ENCODE measurements at regions not wholly inside any gene's neighbourhood (a gene's known extent, or its start where the extent isn't known, plus 50 kb on each side); places are given as distances from the start of the nearest gene placed in this dataset.

DNA sequence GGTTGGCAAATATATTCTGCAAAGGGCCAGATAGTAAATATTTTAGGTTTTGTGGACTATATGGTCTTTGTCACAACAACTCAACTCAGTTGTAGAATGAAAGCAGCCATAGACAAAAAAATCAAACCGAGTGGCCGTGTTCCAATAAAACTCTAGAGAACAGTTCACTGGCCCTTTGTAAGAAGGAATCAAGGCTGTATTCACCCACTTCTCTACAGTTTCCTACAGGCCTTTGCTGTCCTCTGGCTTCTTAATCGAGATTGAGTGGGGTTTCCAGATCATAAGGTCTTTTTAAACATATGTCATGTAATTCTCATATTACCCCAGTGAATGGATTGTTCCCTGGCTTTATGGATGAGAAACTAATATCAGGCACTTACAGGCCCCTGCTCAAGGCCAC lies 448.9 kb upstream of the ETAA1 start:
- Mint-ChIP-seq H3K27ac (no peak overlapping the region), H3K27me3 (no peaks in the 10 kb centered on the region), H3K9me3 (peaks cover 3% of the 10 kb centered on the region), H3K4me3 (no peak overlapping the region), H3K4me1 (ENCODE audit: low read depth in 2 of 2) (no peaks in the 10 kb centered on the region), H3K36me3 (no peaks in the 10 kb centered on the region)
- no peak for ATAC-seq
- DNase-seq (ENCODE audit: low spot score): no peak

DNA sequence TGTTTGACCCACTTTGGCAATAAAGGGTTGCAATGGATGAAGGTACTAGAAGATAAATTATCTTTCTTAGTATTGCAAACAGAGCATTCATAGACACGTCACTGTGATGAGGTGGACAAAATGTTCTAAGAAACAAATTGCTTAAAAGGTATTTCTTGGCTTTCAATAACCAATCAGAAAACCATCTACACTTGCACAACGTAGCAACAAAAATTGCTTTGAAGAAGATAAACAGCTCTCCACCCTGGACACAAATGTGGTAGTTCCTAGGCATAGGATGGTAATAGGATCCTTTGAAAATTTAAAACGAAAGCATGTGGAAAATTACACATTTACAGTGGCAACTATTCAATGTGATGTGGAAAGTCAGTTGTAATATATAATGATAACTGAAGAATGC lies 439.9 kb upstream of the ETAA1 start:
- no peaks in the 10 kb centered on the region for H3K4me1 Mint-ChIP-seq (ENCODE audit: low read depth in 2 of 2)
- no peaks in the 10 kb centered on the region for H3K36me3 Mint-ChIP-seq
- H3K4me3 Mint-ChIP-seq: no peak overlapping the region
- no peak overlapping the region for H3K27ac Mint-ChIP-seq
- H3K27me3 Mint-ChIP-seq: peaks cover 0 to 5% of the 10 kb centered on the region in 2 donors
- ATAC-seq (no peak), DNase-seq (ENCODE audit: low spot score) (no peak)
- H3K9me3 Mint-ChIP-seq: no peaks in the 10 kb centered on the region

DNA sequence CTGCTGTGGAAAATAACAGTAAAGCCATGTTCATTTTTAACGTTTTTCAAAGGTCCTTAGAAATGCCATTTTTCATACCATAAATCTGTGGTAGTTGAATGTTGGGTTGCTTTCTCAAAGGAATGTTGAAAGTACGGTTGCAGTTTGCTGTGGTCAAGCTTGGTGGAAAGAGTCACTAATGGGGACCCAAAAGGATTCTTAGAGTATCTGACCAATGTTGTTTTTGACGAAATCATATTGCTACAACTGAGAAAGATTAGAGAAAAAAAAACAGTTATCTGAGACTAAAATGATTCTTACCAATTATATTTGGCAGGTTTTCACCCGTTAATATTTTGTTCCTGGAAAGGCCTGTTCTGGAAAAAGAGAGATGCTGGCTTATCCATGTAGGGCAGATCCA lies 439.5 kb upstream of the ETAA1 start:
- no peaks in the 10 kb centered on the region for H3K36me3 Mint-ChIP-seq
- ATAC-seq (no peak), DNase-seq (ENCODE audit: low spot score) (no peak)
- no peak overlapping the region for H3K27ac Mint-ChIP-seq
- H3K4me3 Mint-ChIP-seq: no peak overlapping the region
- no peaks in the 10 kb centered on the region for H3K4me1 Mint-ChIP-seq (ENCODE audit: low read depth in 2 of 2)
- H3K9me3 Mint-ChIP-seq: no peaks in the 10 kb centered on the region
- H3K27me3 Mint-ChIP-seq: peaks cover 0 to 5% of the 10 kb centered on the region in 2 donors

DNA sequence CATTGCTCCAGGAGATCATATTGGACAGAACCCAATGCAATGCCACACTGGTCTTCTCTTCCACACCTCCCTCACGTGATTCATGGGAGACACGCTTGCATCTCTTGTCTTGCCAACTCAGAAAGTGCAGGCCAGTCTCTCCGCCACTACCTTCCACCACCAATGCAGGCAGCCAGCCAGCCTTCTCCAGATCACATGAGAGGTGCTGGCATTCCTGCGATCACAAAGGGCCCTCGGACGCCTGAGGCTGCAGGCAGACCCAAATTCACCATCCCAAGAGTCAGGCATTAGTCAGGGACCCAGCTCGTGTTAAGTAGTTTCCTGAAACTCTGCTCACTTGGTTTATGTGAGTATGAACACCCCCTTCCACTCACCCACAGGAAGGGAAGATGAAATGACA lies 437.0 kb upstream of the ETAA1 start:
- H3K4me3 Mint-ChIP-seq: no peak overlapping the region
- H3K4me1 Mint-ChIP-seq (ENCODE audit: low read depth in 2 of 2): no peaks in the 10 kb centered on the region
- H3K36me3 Mint-ChIP-seq: no peaks in the 10 kb centered on the region
- no peaks in the 10 kb centered on the region for H3K9me3 Mint-ChIP-seq
- H3K27me3 Mint-ChIP-seq: peaks cover 0 to 5% of the 10 kb centered on the region in 2 donors
- H3K27ac Mint-ChIP-seq: no peak overlapping the region
- ATAC-seq: no peak
- DNase-seq (ENCODE audit: low spot score): no peak

DNA sequence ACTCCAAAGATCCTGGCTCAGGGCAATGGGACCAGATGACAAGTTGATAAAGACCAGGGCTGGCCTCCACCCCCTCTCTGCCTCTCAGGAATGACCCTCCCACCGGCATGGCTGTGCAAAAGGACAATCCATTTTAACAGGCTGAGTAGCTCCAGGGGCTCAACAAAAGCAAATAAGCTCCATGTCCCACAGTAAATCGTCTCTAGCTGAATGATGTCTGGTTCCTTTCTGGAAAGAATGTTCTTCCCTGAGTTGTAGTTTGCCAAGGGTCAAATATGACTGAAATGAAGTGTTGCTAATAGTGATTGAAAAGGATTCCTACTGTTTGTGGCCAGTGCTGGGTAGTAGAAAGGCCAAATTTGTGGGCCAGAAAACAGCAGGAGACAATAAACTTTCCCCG lies 434.4 kb upstream of the ETAA1 start:
- no peak for ATAC-seq
- H3K4me1 Mint-ChIP-seq (ENCODE audit: low read depth in 2 of 2): no peaks in the 10 kb centered on the region
- H3K36me3 Mint-ChIP-seq: no peaks in the 10 kb centered on the region
- H3K4me3 Mint-ChIP-seq: no peak overlapping the region
- no peak for DNase-seq (ENCODE audit: low spot score)
- no peak overlapping the region for H3K27ac Mint-ChIP-seq
- peaks cover 0 to 5% of the 10 kb centered on the region in 2 donors for H3K27me3 Mint-ChIP-seq
- no peaks in the 10 kb centered on the region for H3K9me3 Mint-ChIP-seq

DNA sequence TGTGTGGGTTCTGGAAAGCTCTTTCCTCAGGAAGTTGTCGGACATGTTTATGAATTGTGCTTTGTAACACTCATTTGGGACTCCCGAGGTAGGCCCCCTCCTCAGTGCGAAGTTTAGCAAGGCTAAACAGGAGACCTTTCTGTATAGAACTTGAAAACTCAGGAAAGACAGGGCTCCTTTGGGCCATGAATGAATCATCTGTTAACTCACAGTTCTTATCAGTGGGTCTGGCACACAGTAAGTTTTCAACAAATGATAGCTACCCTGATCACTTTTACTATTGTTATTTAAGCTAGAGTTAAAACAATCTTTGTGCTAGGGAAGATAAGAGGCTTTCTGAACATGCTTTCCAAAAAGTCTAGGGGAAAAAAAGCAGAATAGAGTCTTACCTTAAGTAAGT lies 430.5 kb upstream of the ETAA1 start:
- no peaks in the 10 kb centered on the region for H3K9me3 Mint-ChIP-seq
- no peak for DNase-seq (ENCODE audit: low spot score)
- H3K36me3 Mint-ChIP-seq: no peaks in the 10 kb centered on the region
- ATAC-seq: no peak
- H3K27ac Mint-ChIP-seq: no peak overlapping the region
- no peak overlapping the region for H3K4me3 Mint-ChIP-seq
- H3K27me3 Mint-ChIP-seq: no peaks in the 10 kb centered on the region
- no peaks in the 10 kb centered on the region for H3K4me1 Mint-ChIP-seq (ENCODE audit: low read depth in 2 of 2)

DNA sequence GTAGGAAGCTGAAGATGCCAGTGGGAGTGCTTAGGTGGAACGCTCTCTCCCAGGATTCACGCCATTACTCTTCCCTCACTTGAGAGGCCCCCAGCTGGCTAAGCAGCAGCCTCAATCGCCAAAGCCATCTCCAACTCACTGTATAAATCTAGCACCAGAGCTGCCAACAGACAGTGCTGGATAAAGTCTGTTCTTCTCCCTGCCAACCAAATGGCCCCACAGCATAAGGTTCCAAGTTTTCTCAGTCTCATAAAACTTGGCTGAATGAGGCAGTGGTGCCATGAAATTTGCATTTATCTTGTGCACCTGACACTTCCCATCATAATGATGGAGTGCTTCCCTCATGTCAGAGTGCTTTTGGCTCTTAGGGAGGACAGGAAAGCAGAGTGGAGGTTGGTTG lies 428.2 kb upstream of the ETAA1 start:
- H3K4me3 Mint-ChIP-seq: no peak overlapping the region
- H3K27me3 Mint-ChIP-seq: no peaks in the 10 kb centered on the region
- no peaks in the 10 kb centered on the region for H3K36me3 Mint-ChIP-seq
- no peak for DNase-seq (ENCODE audit: low spot score)
- ATAC-seq: no peak
- peaks cover 3% of the 10 kb centered on the region for H3K9me3 Mint-ChIP-seq
- H3K4me1 Mint-ChIP-seq (ENCODE audit: low read depth in 2 of 2): no peaks in the 10 kb centered on the region
- H3K27ac Mint-ChIP-seq: no peak overlapping the region

DNA sequence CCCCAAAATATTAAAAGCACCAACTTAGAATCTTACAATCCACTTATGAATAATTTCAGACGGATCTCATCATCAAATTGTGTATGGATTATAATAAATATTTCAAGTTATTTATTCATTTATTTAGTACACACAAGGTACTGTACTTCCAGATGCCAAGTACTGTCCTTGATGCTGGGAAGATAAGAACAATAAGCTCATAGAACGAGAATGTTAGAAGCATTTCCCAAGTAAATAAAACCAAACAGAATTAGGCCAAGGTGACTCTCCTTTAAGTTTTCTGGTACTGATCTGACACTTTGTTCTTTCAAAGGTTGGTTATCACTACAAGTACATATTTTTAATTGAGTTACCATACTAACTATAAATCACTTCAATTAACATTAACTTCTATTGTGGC lies 416.1 kb upstream of the ETAA1 start:
- no peaks in the 10 kb centered on the region for H3K27me3 Mint-ChIP-seq
- H3K9me3 Mint-ChIP-seq: peaks cover 3% of the 10 kb centered on the region
- no peaks in the 10 kb centered on the region for H3K4me1 Mint-ChIP-seq (ENCODE audit: low read depth in 2 of 2)
- H3K27ac Mint-ChIP-seq: no peak overlapping the region
- ATAC-seq: no peak
- no peaks in the 10 kb centered on the region for H3K36me3 Mint-ChIP-seq
- no peak overlapping the region for H3K4me3 Mint-ChIP-seq
- no peak for DNase-seq (ENCODE audit: low spot score)

DNA sequence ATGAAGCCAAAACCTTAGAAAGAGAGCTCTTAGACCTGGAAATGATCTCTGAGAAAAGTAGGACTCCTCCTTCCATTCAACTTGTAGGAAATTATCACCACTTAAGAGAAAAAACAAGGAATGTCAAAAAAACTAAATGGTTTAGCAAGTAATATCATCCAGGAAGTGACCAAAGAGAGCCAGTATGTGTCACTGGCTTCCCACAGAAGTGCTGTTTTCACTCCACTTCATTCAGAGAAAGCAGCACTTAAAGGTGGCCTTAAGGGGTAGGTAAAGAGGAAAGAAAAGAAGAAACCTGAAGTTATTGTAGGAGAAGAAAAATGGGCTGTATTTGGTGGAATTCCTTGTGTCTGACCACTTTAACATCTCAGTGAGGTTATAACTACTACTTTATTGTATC lies 414.4 kb upstream of the ETAA1 start:
- Mint-ChIP-seq H3K4me1 (ENCODE audit: low read depth in 2 of 2) (no peaks in the 10 kb centered on the region), H3K27ac (no peak overlapping the region), H3K9me3 (peaks cover 7% of the 10 kb centered on the region), H3K4me3 (no peak overlapping the region), H3K27me3 (peaks cover 0 to 2% of the 10 kb centered on the region in 2 donors), H3K36me3 (no peaks in the 10 kb centered on the region)
- ATAC-seq: no peak
- no peak for DNase-seq (ENCODE audit: low spot score)

DNA sequence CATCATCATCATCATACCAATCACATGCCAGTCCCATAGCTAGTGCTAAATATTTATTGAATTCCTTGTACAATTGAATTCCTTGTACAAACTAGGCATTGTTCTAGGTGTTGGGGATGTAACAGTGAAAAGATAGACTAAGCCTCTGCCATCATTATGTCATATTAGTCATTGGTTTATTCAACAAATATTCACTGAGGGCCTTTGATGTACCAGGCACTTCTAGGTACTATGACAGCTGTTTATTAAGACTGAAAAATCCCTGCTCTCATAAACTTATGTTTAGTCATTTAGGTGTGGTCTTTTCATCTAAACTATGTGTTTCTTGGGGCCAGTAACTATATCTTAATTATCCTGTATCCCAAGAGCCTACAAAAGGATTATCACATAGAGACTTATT lies 412.3 kb upstream of the ETAA1 start:
- Mint-ChIP-seq H3K9me3 (peaks cover 9% of the 10 kb centered on the region), H3K27me3 (peaks cover 0 to 2% of the 10 kb centered on the region in 2 donors), H3K4me1 (ENCODE audit: low read depth in 2 of 2) (no peaks in the 10 kb centered on the region)

DNA sequence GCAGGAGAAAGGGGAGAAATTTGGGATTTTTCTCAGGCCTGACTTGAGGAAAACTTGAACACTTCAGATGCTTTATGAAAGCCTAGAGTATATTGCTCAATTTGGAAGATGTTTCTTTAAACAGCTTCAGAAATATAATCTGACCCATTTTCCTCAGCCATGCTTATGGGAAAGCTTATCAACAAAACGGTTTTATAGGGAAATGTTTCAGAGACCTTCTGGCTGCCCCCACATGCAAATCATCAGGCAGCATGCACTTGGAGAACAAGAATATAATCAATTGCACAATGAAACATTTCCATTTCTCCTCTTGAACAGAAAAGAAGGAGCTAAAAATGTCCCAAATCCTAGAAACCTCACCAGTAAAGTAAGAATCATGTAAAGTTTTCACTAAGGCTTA lies 411.2 kb upstream of the ETAA1 start:
- Mint-ChIP-seq H3K36me3 (no peaks in the 10 kb centered on the region), H3K4me1 (ENCODE audit: low read depth in 2 of 2) (no peaks in the 10 kb centered on the region), H3K27ac (no peak overlapping the region), H3K4me3 (no peak overlapping the region), H3K9me3 (peaks cover 7% of the 10 kb centered on the region), H3K27me3 (peaks cover 0 to 2% of the 10 kb centered on the region in 2 donors)
- DNase-seq (ENCODE audit: low spot score): no peak
- no peak for ATAC-seq

More for the DNA sequence above, 412.3 kb upstream of the ETAA1 start:
- Mint-ChIP-seq H3K4me3 (no peak overlapping the region), H3K36me3 (no peaks in the 10 kb centered on the region), H3K27ac (no peak overlapping the region)
- no peak for ATAC-seq
- no peak for DNase-seq (ENCODE audit: low spot score)

DNA sequence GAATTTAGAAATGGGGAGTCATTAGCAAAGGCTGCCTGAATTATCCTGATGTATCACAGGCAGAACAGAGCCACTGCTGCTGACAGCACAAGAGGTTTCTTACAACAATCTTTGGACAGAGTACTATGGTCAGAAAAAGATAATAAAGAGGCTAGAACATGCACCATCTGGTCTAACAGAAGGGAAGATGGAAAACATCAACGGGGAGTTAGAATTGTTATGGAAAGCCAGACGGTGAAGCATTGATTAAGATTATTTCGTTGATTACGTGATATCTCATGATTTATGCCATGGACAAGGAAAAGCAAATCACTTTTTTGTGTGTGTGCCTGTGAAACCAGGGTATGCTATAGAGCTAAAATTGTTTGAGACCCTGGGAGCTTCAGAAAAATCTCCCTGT lies 409.4 kb upstream of the ETAA1 start:
- H3K27me3 Mint-ChIP-seq: peaks cover 0 to 2% of the 10 kb centered on the region in 2 donors

DNA sequence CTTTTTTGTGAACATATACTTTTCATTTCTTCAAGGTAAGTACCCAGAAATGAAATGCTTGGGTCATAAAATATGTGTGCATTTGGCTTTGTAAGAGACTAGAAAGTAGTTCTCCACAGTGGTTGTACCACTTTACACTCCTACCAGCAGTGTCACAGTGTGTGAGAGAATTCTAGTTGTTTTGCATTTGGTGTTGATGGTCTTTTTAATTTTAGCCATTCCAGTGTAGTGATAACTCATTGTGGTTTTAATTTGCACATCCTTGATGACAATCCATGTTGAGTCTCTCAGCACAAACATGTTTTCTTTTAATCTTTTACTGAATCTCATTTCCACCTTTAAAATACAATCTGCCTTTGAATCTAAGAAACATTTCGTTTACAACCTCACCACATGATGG lies 402.5 kb upstream of the ETAA1 start:
- no peak overlapping the region for H3K27ac Mint-ChIP-seq
- no peaks in the 10 kb centered on the region for H3K27me3 Mint-ChIP-seq
- H3K36me3 Mint-ChIP-seq: no peaks in the 10 kb centered on the region
- H3K4me3 Mint-ChIP-seq: no peak overlapping the region
- ATAC-seq (no peak), DNase-seq (ENCODE audit: low spot score) (no peak)
- no peaks in the 10 kb centered on the region for H3K4me1 Mint-ChIP-seq (ENCODE audit: low read depth in 2 of 2)
- H3K9me3 Mint-ChIP-seq: peaks cover 13% of the 10 kb centered on the region

More for the DNA sequence above, 409.4 kb upstream of the ETAA1 start:
- ATAC-seq (no peak), DNase-seq (ENCODE audit: low spot score) (no peak)
- Mint-ChIP-seq H3K9me3 (peaks cover 13% of the 10 kb centered on the region), H3K36me3 (no peaks in the 10 kb centered on the region), H3K4me1 (ENCODE audit: low read depth in 2 of 2) (no peaks in the 10 kb centered on the region), H3K4me3 (no peak overlapping the region), H3K27ac (no peak overlapping the region)

DNA sequence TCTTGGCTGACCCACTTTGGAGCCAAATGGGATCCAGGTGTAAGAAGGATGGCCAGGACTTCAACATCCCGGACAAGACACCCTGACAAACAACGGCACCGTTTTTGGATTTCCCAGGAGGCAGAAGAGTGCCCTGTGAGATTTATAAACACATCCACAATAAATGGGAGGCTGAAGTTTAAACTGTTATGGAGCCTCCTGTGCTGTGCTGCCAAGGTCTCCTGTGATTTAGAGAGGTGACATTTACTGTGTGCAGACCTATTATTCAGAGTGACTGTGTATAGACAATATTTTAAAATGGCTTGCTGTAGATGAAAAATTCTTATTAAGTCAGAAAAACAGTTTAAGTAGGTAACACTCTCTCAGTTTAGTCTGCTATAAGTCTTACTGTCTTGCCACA lies 401.5 kb upstream of the ETAA1 start:
- no peak for DNase-seq (ENCODE audit: low spot score)
- Mint-ChIP-seq H3K4me3 (no peak overlapping the region), H3K36me3 (no peaks in the 10 kb centered on the region), H3K27ac (no peak overlapping the region), H3K4me1 (ENCODE audit: low read depth in 2 of 2) (no peaks in the 10 kb centered on the region), H3K9me3 (peaks cover 13% of the 10 kb centered on the region), H3K27me3 (no peaks in the 10 kb centered on the region)
- ATAC-seq: no peak

DNA sequence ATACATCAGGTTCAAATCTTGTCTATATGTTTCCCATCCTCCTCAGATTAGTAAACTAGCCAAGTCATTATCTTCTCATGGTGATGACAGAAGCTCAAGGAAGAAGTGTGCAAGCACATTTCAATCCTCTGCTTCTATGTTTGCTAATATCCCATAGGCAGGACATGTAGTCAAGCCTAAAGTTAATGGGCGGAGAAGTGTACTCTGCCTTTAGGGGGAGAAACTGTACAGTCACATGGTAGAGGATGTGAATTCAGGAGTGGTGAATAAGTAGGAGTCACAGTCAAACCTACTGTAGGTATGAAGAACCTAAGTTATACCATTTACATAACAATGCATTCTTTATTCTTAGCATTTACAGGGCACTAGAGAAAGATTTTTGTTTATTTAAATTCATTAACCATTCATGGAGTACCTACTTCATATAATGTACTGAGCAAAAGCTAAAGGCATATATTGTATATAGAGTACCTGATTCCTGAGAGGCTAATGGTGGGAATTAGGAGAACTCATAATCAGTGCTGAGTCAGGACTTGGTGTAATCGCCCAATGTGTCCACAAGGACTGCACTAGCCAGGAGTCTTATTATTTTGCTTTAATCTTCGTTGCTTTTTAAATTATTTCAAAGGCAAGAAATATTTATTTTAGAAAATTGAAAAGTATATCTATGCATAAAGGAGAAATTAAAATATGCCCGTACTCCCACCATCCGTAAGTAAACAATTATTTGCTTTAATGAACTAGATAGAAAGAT lies 394.3 kb upstream of the ETAA1 start:
- H3K36me3 Mint-ChIP-seq: no peaks in the 10 kb centered on the region
- no peak for ATAC-seq
- no peaks in the 10 kb centered on the region for H3K4me1 Mint-ChIP-seq (ENCODE audit: low read depth in 2 of 2)

More for the DNA sequence above, 394.3 kb upstream of the ETAA1 start:
- Mint-ChIP-seq H3K9me3 (peaks cover 4% of the 10 kb centered on the region), H3K4me3 (no peak overlapping the region), H3K27ac (no peak overlapping the region), H3K27me3 (no peaks in the 10 kb centered on the region)
- DNase-seq (ENCODE audit: low spot score): no peak

All from natural killer cell treated with Interleukin-12 subunit alpha and Interleukin-12 subunit beta and Interleukin-15 and Interleukin-18, amount 100 ng/mL, for 72 hours (primary cell).